ENCODE measurements at regions not wholly inside any gene's neighbourhood (a gene's known extent, or its start where the extent isn't known, plus 50 kb on each side); places are given as distances from the start of the nearest gene placed in this dataset.

DNA sequence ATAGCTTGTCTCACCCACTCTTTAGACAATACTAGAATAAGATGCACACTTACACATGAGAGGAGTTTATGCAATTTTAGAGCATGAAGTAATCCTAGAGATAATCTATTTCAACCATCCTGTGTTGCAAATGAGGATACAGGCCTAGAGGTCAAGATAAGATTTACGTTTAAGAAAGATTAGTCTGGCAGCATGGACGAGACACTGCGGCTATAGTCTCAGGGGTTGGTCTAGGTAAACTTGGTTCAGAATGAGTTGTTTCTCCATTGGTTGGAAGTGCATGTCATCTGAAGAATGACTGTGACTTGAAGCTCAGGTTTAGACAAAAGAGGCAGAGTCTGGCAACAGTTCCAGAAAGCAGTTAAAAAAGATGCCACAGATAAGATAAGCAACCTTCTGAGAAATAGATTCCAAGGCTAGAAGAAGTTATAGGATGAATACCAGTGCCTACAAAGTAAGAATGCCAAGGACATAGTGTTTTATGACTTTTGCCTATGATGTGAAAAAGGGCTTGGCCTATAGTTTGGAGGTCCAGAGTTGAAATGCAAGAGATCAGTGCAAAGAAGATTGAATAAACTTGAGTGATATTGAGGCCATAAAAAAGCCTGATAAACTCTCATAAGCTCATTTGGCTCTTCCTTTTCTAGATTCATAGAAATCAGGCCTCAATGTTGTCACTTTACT, 631.0 kb downstream of the SQOR start:
- DNase-seq, result no peak

DNA sequence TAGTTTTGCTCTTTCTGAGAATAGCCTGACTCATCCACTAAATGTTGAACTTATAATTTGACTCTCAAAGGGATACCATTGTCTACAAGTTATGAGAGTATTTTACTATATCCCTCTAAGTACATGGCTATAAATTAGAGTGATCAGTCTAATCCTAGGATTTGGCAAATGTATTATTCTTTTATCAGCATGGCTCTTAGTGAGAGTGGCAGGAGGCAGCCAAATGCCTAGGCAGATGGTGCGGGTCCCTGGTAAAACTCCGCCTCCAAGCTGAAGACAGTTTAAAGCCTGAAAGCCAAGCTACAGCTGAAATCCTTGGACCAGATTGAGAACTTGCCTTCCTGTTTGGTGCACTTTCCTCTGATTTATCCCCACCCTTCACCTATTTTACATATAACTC, 631.8 kb downstream of the SQOR start:
- no peak for DNase-seq

- no peak for DNase-seq
These were observed 635.8 kb downstream of the SQOR start for GRCh38 chr15:46270481-46271147.

- no peak for DNase-seq
These were observed 640.9 kb downstream of the SQOR start for GRCh38 chr15:46275701-46276100.

DNA sequence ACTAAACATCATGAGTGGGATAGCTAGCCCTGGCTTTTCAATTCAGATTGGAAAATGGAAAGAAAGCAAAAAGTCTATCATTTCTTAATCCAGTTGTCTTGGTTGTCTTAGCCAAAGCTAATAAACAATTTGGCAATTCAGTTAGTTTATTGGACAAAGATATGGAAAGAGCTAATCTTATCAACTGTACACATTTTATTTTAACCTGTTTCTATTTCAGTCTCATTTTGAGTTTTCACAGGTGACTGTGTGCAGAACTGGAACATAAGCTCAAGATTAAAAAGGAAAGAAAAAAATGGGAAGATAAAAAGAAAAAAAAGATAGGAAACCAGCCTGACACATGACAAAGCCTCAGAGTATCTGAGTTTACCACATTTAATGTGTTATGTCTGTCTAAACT, 642.6 kb downstream of the SQOR start:
- no peak for DNase-seq

GRCh38 chr15:46278062-46278461, 643.2 kb downstream of the SQOR start:
- peak; percentile 10 to 39 for DNase-seq

DNA sequence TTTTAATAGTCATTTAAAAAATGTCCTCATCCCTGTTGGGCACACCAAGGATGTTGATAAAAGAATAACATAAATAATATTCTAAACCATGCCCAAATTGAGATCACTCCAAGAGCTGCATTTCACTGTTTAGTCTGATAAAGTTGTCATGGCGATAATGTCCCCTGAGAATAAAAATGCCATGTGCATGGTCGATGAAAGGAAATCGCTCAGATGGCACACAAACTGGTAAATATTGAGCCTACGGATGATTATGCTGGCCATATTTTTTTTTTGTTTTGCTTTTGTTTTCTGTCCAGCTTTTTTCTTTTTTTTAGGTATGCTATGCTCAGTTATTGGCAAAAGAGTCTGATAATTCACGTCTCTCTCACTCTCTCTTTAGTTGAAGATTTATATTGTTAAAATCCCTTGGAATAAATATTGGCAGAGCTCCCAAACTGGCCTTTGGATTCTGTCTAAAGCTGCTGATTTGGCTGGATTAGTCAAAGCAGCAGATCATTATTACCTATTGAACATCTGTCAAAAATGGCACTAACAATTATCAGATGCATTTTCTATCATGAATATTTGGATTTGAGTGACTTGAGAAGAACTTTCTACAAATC, 643.8 kb downstream of the SQOR start:
- peak in 1 of 2 experiments; percentile 39 for DNase-seq

GRCh38 chr15:46280762-46281542, 646.1 kb downstream of the SQOR start:
- peak; percentile 25 to 32 for DNase-seq

GRCh38 chr15:46293550-46293949, 658.7 kb downstream of the SQOR start:
- DNase-seq, result no peak

DNA sequence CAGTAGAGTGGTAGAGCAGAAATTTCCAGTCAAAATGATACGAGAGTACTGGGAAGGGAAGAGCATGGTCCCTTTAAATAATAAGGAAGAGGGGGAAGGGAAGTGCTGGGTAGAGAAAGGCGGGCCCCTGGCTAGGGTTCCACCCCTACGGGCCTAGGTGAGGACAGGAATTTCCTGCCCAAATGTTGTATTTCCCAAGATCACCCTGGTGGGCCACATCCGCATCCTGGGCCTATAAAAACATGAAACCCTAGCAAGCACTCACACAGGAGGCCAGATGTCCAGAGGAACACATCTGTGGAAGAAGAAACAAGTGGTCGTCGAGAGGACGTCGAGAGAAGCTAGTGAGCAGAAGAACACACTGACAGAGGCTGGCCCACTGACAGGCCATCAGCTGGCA, 661.2 kb downstream of the SQOR start:
- DNase-seq, result no peak

GRCh38 chr15:46296797-46297196, 662.0 kb downstream of the SQOR start:
- no peak for DNase-seq

DNA sequence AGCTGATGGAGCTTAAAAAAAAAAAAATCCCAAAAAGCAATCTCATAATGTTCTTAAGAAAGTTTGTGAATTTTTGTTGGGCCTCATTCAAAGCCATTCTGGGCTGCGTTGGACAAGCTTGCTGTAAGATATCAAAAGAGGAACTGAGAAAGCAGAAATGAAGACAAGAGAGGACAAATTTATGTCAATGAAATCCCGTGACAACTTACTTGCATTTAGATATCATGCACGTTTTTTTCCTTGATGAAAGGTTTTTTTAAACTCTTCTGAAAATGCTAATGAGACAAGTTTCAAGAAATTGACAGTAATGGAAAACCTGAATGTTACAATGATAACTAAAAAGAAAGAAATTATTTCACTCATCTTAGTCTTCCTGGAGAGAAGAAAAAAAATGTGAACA, 662.9 kb downstream of the SQOR start:
- no peak for DNase-seq

GRCh38 chr15:46300716-46301115, 665.9 kb downstream of the SQOR start:
- no peak for DNase-seq

GRCh38 chr15:46301291-46301690, 666.5 kb downstream of the SQOR start:
- DNase-seq, result no peak

DNA sequence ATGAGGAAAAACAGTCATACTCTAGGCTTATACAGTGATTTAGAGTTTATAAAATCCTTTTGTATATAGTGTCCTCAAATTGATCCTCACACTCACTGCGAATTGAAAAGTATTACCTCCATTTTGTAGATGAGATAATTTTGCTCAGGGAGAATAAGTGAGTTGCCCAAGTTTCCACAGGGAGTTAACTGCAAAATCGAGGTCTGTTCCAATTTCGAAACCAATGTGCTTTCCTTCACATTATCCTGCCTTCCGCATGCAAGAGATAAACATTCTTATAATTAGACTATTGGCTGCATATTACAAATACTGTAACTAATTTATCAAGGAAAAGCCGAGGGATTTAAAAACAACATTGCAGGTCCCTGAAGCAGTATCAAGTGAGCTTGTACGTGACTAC, 667.0 kb downstream of the SQOR start:
- DNase-seq, result no peak

- DNase-seq, result no peak
These were observed 669.5 kb downstream of the SQOR start for GRCh38 chr15:46304321-46304720.

- DNase-seq, result no peak
These were observed 672.9 kb downstream of the SQOR start for GRCh38 chr15:46307746-46308145.

GRCh38 chr15:46309914-46310313, 675.1 kb downstream of the SQOR start:
- DNase-seq, result no peak

- DNase-seq, result peak; percentile 40 to 46
These were observed 677.4 kb downstream of the SQOR start for GRCh38 chr15:46312133-46312740.

DNA sequence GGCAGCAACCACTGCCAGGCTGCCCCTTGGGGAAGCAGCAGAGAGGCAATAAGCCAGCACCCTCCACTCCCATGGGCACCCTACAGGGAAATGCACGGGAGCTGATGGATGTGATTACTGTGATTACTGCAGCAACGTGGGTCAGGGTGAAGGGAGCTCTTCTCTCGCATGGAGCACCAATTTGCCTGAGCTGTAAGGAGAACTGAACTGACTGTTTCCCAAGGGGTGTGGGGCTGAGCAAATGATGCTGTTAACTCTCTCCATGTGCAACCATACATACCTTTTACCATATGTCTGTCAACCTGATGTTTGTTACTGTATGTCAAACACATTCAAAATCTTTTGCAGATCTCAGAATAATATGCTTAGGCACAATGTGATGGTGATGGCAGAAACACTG, 680.6 kb downstream of the SQOR start:
- no peak for DNase-seq

DNA sequence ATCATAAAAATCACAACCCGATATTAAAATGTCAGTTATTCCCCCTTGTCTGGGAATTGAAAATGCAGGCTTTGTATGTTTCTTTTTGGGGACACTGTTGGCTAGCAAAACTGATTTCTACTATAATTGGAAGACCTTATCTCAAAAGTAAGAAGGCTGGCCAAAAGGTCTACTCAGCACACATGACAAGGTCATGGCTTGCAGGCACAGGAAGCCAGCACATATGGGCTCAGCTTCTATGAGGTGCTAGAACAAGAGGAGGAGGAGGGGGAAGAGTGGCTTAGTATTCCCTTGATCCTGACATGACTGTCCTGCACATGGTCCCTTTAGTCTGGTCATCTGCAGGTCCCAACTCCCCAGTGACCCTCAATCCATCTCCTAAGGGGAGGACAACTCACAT, 681.2 kb downstream of the SQOR start:
- DNase-seq, result no peak

DNA sequence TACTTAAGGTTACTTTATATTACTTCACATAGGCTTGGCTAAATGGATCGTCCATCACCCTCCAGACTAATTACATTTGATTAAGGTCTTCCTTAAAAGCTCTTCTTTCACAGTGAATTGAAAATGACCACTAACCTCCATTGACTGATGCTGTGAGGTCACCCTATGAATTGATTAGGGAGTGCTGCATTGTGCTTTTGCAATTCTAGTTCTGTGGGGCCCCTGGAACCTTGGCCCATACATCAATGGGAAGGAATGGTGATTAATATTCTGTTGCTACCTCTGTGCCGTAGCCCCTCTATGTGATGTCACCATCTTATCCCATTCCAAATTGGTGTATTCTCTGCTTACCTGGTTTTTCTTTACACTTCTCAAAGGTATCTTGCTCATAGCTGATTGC, 682.2 kb downstream of the SQOR start:
- no peak for DNase-seq

DNA sequence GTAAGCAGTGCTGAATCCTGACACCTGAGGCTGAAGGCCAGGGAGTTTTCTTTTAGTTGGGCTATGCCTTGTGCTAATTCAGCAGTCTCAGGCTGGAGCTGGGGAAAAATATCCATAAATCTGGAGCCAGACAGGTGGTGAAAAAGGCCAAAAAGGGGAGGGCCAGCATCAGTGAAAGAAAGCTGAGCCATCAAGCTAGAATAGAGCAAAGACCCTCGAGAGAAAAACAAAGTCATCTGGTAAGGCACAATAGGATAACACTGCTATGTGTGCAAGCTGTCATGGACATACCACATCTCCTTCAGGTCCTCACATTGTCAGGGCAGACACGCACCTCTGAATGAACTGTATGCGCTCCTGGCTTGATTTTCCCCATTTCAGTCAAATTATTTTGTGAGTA, 687.9 kb downstream of the SQOR start:
- DNase-seq, result no peak

Measured in NCI-H187 (cell line).